Neural progenitor cell (in vitro differentiated cells): ENCODE measurements at regions not wholly inside any gene's neighbourhood (a gene's known extent, or its start where the extent isn't known, plus 50 kb on each side); places are given as distances from the start of the nearest gene placed in this dataset.

ENCODE experiments used
- CTCF ChIP-seq: fragments of 200-600 bp; sonication (generic); IDR thresholded peaks from 2 replicates; pipeline ENCODE4 v1.5.1; 2017; ENCODE audit warnings: antibody characterized with exemption, mild to moderate bottlenecking
- EZH2 ChIP-seq: fragments of 200-600 bp; sonication (generic); IDR thresholded peaks from 2 replicates; pipeline ENCODE4 v1.6.1; 2017; ENCODE audit warnings: antibody characterized with exemption, mild to moderate bottlenecking, moderate library complexity

GRCh38 chr6:87912102-87912501 is 135.5 kb upstream of the SPACA1 start:
- TF ChIP-seq CTCF (no peak), EZH2 (no peak)
